ENCODE measurements at regions not wholly inside any gene's neighbourhood (a gene's known extent, or its start where the extent isn't known, plus 50 kb on each side); places are given as distances from the start of the nearest gene placed in this dataset.
"Not testable (repeated sequence)": the region's sequence is repeated elsewhere in the genome, so short reads cannot be mapped to it uniquely, and the experiment has no call there.

DNA sequence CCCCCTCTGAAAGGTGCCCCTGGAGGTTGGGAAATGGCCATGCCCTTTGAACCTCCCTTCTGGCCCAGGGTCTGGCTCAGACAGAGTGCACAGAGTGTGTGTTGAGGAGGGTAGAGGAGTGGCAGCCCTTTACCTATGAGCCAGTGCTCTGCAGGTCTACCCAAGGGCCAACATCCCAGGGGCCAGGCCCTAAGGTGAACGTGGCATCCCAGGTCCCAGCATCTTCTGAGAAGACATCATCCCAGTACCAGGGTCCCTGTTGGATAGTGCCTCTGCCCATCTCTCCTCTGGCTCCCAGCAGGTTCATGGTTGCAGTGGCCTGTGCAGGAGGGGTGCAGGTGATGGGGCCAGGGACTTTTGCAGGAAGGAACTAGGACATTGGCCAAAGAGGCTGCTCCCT is 578.5 kb downstream of the KCNJ18 start:
- not testable (repeated sequence) for TF ChIP-seq POLR2AphosphoS5 (IDR thresholded peaks at IDR 0.05; ENCODE audit: low read depth, low read length); POLR2A (IDR thresholded peaks at IDR 0.05; ENCODE audit: low read depth, low read length); TAF1 (IDR thresholded peaks at IDR 0.05; ENCODE audit: borderline replicate concordance, low read depth, low read length)
